NCI-H2081 treated with DMSO at 0.1 percent for 48 hours (cell line): ENCODE measurements at regions not wholly inside any gene's neighbourhood (a gene's known extent, or its start where the extent isn't known, plus 50 kb on each side); places are given as distances from the start of the nearest gene placed in this dataset.
"Not testable (repeated sequence)": the region's sequence is repeated elsewhere in the genome, so short reads cannot be mapped to it uniquely, and the experiment has no call there.

Experiments used
- DNase-seq: peaks from one replicate; lab custom pipeline; 2025; lab: John Stamatoyannopoulos, UW

- DNase-seq, result no peak
Observed at GRCh38 chr10:33783078-33783477, 448.6 kb upstream of the NRP1 start.

GRCh38 chr10:33781606-33782395, 447.3 kb upstream of the NRP1 start:
- no peak for DNase-seq

GRCh38 chr10:33780961-33781360, 446.5 kb upstream of the NRP1 start:
- no peak for DNase-seq

- no peak for DNase-seq
Observed at GRCh38 chr10:33777223-33777622, 442.8 kb upstream of the NRP1 start.

- DNase-seq, result no peak
Observed at GRCh38 chr10:33776419-33777070, 442.1 kb upstream of the NRP1 start.

- DNase-seq, result no peak
Observed at GRCh38 chr10:33774857-33775256, 440.4 kb upstream of the NRP1 start.

- no peak for DNase-seq
Observed at GRCh38 chr10:33773886-33774480, 439.5 kb upstream of the NRP1 start.

- DNase-seq, result no peak
Observed at GRCh38 chr10:33773253-33773573, 438.7 kb upstream of the NRP1 start.

- no peak for DNase-seq
Observed at GRCh38 chr10:33772370-33773252, 438.1 kb upstream of the NRP1 start.

GRCh38 chr10:33771856-33772255, 437.4 kb upstream of the NRP1 start:
- not testable (repeated sequence) for DNase-seq

GRCh38 chr10:33764694-33765185, 430.3 kb upstream of the NRP1 start:
- DNase-seq, result no peak

- no peak for DNase-seq
Observed at GRCh38 chr10:33760056-33760943, 425.8 kb upstream of the NRP1 start.

GRCh38 chr10:33759191-33759590, 424.7 kb upstream of the NRP1 start:
- DNase-seq, result no peak

- DNase-seq, result no peak
Observed at GRCh38 chr10:33758299-33758698, 423.8 kb upstream of the NRP1 start.

- DNase-seq, result no peak
Observed at GRCh38 chr10:33754052-33754451, 419.6 kb upstream of the NRP1 start.

- DNase-seq, result no peak
Observed at GRCh38 chr10:33753389-33753788, 418.9 kb upstream of the NRP1 start.

GRCh38 chr10:33749790-33750189, 415.3 kb upstream of the NRP1 start:
- no peak for DNase-seq

- no peak for DNase-seq
Observed at GRCh38 chr10:33749067-33749735, 414.7 kb upstream of the NRP1 start.

- no peak for DNase-seq
Observed at GRCh38 chr10:33746836-33747268, 412.4 kb upstream of the NRP1 start.

GRCh38 chr10:33746186-33746585, 411.7 kb upstream of the NRP1 start:
- DNase-seq, result no peak

GRCh38 chr10:33743429-33743857, 409.0 kb upstream of the NRP1 start:
- no peak for DNase-seq
